Parathyroid adenoma (tissue), 2 donors: ENCODE measurements at regions not wholly inside any gene's neighbourhood (a gene's known extent, or its start where the extent isn't known, plus 50 kb on each side); places are given as distances from the start of the nearest gene placed in this dataset.

Experiments used
- H2AFZ ChIP-seq: fragments of 300-600 bp; sonication (generic); one replicate; pipeline ENCODE4 v1.7.0; 2017; ENCODE audit warnings: antibody characterized with exemption, mild to moderate bottlenecking
- H3K27ac ChIP-seq: fragments of 300-600 bp; sonication (generic); one replicate; pipeline ENCODE4 v1.7.0; 2017
- H3K27me3 ChIP-seq: fragments of 300-600 bp; sonication (generic); one replicate; pipeline ENCODE4 v1.7.0; 2017; ENCODE audit warnings: low read length; ENCODE audit not compliant: control insufficient read depth, insufficient read depth
- H3K36me3 ChIP-seq: fragments of 300-600 bp; sonication (generic); one replicate; pipeline ENCODE4 v1.7.0; 2017; ENCODE audit warnings: low read length; ENCODE audit not compliant: control insufficient read depth, insufficient read depth
- H3K4me1 ChIP-seq: fragments of 300-600 bp; sonication (generic); one replicate; pipeline ENCODE4 v1.7.0; 2017; ENCODE audit warnings: control low read depth
- H3K4me2 ChIP-seq: fragments of 300-600 bp; sonication (generic); one replicate; pipeline ENCODE4 v1.7.0; 2017; ENCODE audit warnings: low read length
- H3K4me3 ChIP-seq: fragments of 300-600 bp; sonication (generic); one replicate; pipeline ENCODE4 v1.7.0; 2017; ENCODE audit warnings: low read depth, low read length
- H3K79me2 ChIP-seq: fragments of 300-600 bp; sonication (generic); one replicate; pipeline ENCODE4 v1.7.0; 2017; ENCODE audit warnings: control low read depth
- H3K9ac ChIP-seq: fragments of 300-600 bp; sonication (generic); one replicate; pipeline ENCODE4 v1.7.0; 2017; ENCODE audit warnings: mild to moderate bottlenecking
- H3K9me3 ChIP-seq: fragments of 300-600 bp; sonication (generic); one replicate; pipeline ENCODE4 v1.7.0; 2017; ENCODE audit warnings: low read length; ENCODE audit not compliant: control insufficient read depth
- TF ChIP-seq, protein P1 (sequence below): fragments of 300-600 bp; sonication (generic); IDR thresholded peaks from one replicate; pipeline ENCODE4 v1.7.0; 2017; ENCODE audit warnings: antibody characterized with exemption, mild to moderate bottlenecking
- donor health status: primary hyperparathyroidism.

DNA sequence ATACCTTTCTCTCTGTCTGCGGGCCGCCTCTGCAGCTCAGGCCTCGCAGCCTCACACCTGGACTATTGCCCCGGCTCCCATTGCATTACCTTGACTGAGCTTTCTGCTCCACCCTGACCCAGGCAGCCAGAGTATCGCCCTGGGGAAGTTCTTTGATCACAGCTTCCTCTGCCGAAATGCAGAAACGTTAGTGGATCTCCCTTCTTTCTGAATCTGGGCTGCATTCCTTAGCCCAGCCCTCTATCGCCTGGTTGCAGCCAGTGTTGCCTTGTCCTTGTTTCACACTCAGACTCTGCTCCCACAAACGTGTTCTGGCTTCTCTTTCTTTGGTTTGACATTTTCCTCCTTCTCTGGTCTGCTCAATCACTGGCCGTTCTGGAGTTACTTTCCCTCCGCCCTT, 195.7 kb downstream of the ADAMTS15 start:
- H3K27me3 ChIP-seq = no peaks in the 10 kb centered on the region
- no peaks in the 10 kb centered on the region for H3K36me3 ChIP-seq
- peaks cover 18% of the 10 kb centered on the region for H3K4me1 ChIP-seq
- no peaks in the 10 kb centered on the region for H3K9me3 ChIP-seq
- H3K79me2 ChIP-seq = no peaks in the 10 kb centered on the region
- no peak overlapping the region for H3K4me2 ChIP-seq
- H3K9ac ChIP-seq = no peak overlapping the region
- H3K27ac ChIP-seq = no peak overlapping the region
- TF ChIP-seq, protein P1, sequence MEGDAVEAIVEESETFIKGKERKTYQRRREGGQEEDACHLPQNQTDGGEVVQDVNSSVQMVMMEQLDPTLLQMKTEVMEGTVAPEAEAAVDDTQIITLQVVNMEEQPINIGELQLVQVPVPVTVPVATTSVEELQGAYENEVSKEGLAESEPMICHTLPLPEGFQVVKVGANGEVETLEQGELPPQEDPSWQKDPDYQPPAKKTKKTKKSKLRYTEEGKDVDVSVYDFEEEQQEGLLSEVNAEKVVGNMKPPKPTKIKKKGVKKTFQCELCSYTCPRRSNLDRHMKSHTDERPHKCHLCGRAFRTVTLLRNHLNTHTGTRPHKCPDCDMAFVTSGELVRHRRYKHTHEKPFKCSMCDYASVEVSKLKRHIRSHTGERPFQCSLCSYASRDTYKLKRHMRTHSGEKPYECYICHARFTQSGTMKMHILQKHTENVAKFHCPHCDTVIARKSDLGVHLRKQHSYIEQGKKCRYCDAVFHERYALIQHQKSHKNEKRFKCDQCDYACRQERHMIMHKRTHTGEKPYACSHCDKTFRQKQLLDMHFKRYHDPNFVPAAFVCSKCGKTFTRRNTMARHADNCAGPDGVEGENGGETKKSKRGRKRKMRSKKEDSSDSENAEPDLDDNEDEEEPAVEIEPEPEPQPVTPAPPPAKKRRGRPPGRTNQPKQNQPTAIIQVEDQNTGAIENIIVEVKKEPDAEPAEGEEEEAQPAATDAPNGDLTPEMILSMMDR = no peak
- no peak overlapping the region for H2AFZ ChIP-seq
- H3K4me3 ChIP-seq = no peak overlapping the region

- no peaks in the 10 kb centered on the region for H3K79me2 ChIP-seq
- no peaks in the 10 kb centered on the region for H3K9me3 ChIP-seq
- no peak overlapping the region for H3K4me3 ChIP-seq
- H3K36me3 ChIP-seq = no peaks in the 10 kb centered on the region
- H3K27ac ChIP-seq = peak overlapping the region; percentile 51
- no peak overlapping the region for H3K4me2 ChIP-seq
- H3K4me1 ChIP-seq = peaks cover 18% of the 10 kb centered on the region
- H3K27me3 ChIP-seq = no peaks in the 10 kb centered on the region
- no peak overlapping the region for H3K9ac ChIP-seq
- TF ChIP-seq, protein P1 = no peak
- no peak overlapping the region for H2AFZ ChIP-seq
Measured at GRCh38 chr11:130645164-130645842, 196.9 kb downstream of the ADAMTS15 start.

DNA sequence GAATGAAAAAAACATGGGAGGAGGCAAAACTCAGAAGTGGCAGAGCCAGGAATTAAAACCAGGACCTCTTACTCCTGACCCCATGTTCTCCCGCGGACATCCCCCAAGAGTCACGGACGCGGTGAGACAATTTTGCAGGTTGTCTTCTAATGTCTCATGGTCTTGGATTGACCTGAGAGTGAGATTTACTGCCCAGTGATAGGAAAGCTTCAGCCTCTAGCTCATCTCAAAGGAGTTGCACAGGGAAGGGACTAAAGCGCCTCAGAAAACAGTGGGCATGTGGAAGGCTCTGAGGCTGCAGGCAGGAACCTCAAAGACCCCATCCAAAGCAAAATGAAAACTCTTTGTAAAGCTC, 197.4 kb downstream of the ADAMTS15 start:
- Histone ChIP-seq H3K79me2 (no peaks in the 10 kb centered on the region), H3K27me3 (no peaks in the 10 kb centered on the region), H2AFZ (no peak overlapping the region), H3K36me3 (no peaks in the 10 kb centered on the region), H3K9ac (no peak overlapping the region), H3K27ac (peak overlapping the region; percentile 51), H3K4me2 (no peak overlapping the region), H3K4me1 (peaks cover 18% of the 10 kb centered on the region), H3K9me3 (no peaks in the 10 kb centered on the region), H3K4me3 (no peak overlapping the region)
- TF ChIP-seq, protein P1 = no peak

DNA sequence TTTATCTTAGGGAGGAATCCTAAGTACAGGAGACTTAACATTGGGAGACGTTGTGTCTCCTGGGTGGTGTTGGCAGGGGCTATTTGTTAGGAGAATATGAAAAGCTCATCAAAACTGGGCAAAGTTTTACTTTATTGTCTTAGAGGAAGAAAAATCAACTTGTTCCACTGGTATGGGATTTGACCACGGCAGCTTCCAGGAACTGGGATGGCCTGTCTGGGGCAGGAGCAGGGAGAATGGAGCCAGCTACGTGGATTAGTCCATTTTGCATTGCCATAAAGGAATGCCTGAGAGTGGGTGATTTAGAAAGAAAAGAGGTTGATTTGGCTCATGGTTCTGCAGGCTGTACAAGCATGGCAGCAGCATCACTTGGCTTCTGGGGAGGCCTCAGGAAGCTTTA, 198.4 kb downstream of the ADAMTS15 start:
- H3K79me2 ChIP-seq = no peaks in the 10 kb centered on the region
- H3K27me3 ChIP-seq = no peaks in the 10 kb centered on the region
- peak overlapping the region; percentile 80 for H3K27ac ChIP-seq
- no peak overlapping the region for H3K4me2 ChIP-seq
- TF ChIP-seq, protein P1 = no peak
- peak overlapping the region; percentile 38 for H2AFZ ChIP-seq
- peaks cover 18% of the 10 kb centered on the region for H3K4me1 ChIP-seq
- no peak overlapping the region for H3K9ac ChIP-seq
- H3K36me3 ChIP-seq = no peaks in the 10 kb centered on the region
- H3K4me3 ChIP-seq = no peak overlapping the region
- H3K9me3 ChIP-seq = no peaks in the 10 kb centered on the region

DNA sequence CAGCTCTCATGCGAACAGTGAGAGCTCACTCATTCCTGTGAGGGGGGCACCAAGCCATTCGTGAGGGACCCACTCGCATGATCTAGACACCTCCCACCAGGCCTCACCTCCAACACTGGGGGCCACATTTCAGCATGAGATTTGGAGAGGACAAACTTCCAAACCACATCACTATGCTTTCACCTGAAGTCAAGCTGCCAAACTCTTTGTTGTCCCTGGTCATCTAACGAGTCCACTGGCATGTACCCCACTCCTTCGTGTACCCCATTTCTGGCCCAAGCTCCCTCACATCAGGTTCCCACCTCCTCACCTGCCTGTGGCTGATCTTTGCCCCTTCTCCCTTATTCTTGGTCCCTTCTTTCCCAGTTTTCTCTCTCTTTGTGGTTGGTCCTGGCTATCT, 198.9 kb downstream of the ADAMTS15 start:
- Histone ChIP-seq H3K4me2 (no peak overlapping the region), H2AFZ (peak overlapping the region; percentile 38), H3K9me3 (no peaks in the 10 kb centered on the region), H3K27me3 (no peaks in the 10 kb centered on the region), H3K27ac (peak overlapping the region; percentile 80), H3K4me1 (peaks cover 18% of the 10 kb centered on the region), H3K36me3 (no peaks in the 10 kb centered on the region), H3K4me3 (no peak overlapping the region), H3K9ac (no peak overlapping the region), H3K79me2 (no peaks in the 10 kb centered on the region)
- TF ChIP-seq, protein P1 = no peak
